ENCODE measurements at regions not wholly inside any gene's neighbourhood (a gene's known extent, or its start where the extent isn't known, plus 50 kb on each side); places are given as distances from the start of the nearest gene placed in this dataset.
"Not testable (repeated sequence)": the region's sequence is repeated elsewhere in the genome, so short reads cannot be mapped to it uniquely, and the experiment has no call there.

DNA sequence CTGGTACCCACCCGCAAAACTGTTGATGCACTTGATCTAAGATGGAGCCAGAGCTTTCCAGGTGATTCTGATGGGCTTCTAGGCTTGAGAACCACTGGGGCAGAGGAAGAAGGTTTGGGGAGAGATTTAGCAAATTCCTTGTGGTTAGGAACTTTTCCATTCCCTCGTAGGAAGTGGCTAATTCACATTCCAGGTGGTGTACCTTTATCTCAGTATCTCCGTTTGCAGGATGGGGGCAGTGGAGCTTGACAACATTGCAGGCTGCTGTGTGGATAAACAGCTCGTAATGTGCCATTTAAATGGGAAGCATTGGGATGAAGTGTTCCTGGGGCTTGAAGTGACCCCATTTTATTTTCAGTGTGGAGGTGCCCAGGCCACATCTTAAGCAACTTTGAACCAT lies 172.9 kb upstream of the IL12B start:
- DNase-seq (ENCODE audit: low read depth) = no peak

GRCh38 chr5:159504106-159504856 lies 174.0 kb upstream of the IL12B start:
- DNase-seq (ENCODE audit: low read depth) = no peak

GRCh38 chr5:159504857-159505304 lies 174.6 kb upstream of the IL12B start:
- DNase-seq (ENCODE audit: low read depth) = no peak

GRCh38 chr5:159507055-159507454 lies 176.8 kb upstream of the IL12B start:
- DNase-seq (ENCODE audit: low read depth) = no peak

- no peak for DNase-seq (ENCODE audit: low read depth)
Observed at GRCh38 chr5:159507661-159508060, 177.4 kb upstream of the IL12B start.

GRCh38 chr5:159508344-159508743 lies 178.1 kb upstream of the IL12B start:
- no peak for DNase-seq (ENCODE audit: low read depth)

GRCh38 chr5:159509002-159509660 lies 178.8 kb upstream of the IL12B start:
- no peak for DNase-seq (ENCODE audit: low read depth)

DNA sequence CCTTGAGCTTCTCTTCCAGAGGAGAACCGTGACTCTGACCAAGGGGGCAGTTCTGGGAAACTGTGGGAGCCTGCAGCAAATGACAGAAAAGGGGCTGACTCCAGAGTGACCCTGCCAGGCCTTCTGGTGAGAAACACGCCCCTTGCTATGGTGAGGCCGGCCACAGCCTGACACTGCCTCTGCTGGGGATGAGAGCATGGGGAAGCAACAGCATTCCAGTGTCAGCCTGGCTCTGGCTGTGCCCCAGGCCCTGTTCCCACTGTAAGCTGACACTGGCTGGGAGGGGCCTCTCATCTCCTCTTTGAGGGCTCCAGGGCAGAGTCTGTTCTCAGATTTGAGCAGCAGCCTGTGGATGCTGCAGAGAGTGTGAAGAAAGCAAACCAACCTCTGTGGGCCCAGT lies 180.0 kb upstream of the IL12B start:
- no peak for DNase-seq (ENCODE audit: low read depth)

GRCh38 chr5:159511570-159511969 lies 181.3 kb upstream of the IL12B start:
- DNase-seq (ENCODE audit: low read depth) = no peak

GRCh38 chr5:159512064-159512463 lies 181.8 kb upstream of the IL12B start:
- DNase-seq (ENCODE audit: low read depth) = no peak

GRCh38 chr5:159514229-159514810 lies 184.0 kb upstream of the IL12B start:
- no peak for DNase-seq (ENCODE audit: low read depth)

DNA sequence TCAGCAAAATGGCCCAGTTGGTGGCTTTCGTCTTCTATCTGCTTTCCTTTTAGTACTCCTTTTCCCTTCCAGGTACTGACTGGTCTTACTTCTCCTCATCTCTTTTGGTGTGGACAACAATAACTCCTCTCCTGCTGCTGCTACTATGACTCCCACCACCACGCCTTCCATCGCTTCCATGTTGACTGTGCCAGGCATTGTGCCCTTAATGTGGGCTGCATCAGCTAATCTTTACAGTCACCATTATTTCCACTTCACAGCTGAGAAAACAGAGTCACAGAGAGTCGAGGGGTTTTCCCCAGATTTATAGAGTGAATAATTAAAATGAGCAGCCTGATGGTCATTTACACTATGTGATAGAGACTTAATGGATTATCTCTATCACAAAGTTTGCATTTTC lies 184.9 kb upstream of the IL12B start:
- DNase-seq (ENCODE audit: low read depth) = no peak

GRCh38 chr5:159515909-159516415 lies 185.7 kb upstream of the IL12B start:
- DNase-seq (ENCODE audit: low read depth) = peak; percentile 45

- no peak for DNase-seq (ENCODE audit: low read depth)
Observed at GRCh38 chr5:159518371-159518770, 188.1 kb upstream of the IL12B start.

DNA sequence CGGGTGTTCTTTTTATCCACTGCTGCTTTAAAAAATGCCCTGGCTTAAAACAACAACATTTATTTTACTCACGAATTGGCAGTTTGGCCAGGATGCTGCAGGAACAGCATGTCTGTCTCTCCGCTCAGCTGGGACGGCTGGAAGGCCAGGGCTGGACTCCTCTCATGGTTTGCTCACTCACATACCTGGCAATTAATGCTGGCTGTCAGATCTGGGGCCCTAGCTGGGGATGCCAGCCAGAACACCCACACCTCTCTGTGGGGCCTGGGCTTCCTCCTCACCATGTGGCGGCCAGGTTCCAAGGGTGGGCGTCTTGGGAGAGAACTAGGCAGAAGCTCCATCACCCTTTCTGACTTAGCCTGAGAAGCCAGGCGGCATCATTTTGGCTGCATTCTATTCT lies 189.1 kb upstream of the IL12B start:
- DNase-seq (ENCODE audit: low read depth) = no peak

DNA sequence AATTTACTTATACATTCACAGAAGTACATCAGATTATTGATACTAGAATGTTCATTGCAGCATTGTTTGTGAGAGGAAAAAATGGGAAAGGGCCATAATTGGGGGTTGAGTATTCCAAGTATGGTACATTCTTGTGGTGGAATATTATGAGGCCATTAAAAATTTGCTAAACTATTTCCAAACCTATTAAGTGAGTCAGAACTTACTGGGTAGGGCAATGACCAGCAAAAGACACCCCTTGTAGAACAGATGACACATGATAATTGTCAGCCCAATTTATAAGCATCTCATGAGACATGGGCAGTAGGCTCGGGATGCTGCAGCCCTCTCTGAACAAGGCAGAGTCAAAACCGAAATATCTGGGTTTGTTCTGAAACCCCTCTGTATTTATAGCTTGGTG lies 192.6 kb upstream of the IL12B start:
- no peak for DNase-seq (ENCODE audit: low read depth)

- DNase-seq (ENCODE audit: low read depth) = not testable (repeated sequence)
Observed at GRCh38 chr5:159524279-159524678, 194.0 kb upstream of the IL12B start.

GRCh38 chr5:159525117-159525516 lies 194.8 kb upstream of the IL12B start:
- DNase-seq (ENCODE audit: low read depth) = no peak

GRCh38 chr5:159527546-159528254 lies 197.4 kb upstream of the IL12B start:
- no peak for DNase-seq (ENCODE audit: low read depth)

DNA sequence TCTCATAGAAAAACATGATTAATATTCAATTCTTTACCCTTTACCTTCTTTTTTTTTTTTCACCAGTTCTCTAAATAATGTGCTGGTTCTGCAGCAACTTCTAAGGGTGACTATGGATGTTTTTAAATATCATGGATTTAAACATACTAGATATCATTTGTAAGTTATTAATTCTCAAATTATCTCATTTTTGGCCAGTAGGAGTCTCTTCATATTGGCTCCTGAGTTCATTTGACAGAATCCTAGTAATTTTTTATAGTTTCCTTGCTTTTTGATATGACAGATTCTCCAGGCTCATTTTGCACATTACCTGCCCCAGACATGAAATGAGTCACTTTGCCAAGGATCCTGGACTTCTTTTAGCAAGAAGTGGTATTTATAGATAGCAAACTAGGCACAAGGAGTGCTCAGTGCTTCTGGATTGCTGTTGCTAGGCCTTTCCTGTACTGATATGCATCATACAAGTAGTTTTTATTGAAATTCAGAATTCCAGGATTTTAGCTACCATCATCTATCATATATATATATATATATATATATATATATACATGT lies 201.3 kb upstream of the IL12B start:
- DNase-seq (ENCODE audit: low read depth) = no peak

DNA sequence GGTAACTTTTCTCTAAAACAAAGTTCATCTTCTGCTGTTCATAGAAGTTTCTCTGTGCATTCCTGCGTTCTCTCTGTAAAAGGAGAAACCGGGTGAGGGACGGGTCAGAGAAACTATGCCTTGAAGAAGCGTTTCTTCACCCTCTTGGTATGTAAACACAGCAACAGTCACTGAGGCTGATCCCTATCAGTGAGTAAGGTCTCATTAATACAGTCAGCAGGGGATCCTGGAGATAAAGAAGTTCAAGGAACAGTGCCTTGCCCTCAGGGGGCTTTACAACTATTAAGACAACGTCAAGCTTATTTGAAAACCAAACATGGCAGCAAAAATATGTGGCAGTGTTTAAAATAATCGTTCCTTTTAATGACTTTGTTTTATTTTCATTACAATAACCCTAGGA lies 202.9 kb upstream of the IL12B start:
- no peak for DNase-seq (ENCODE audit: low read depth)

GRCh38 chr5:159536166-159536565 lies 205.9 kb upstream of the IL12B start:
- no peak for DNase-seq (ENCODE audit: low read depth)

Data from stimulated activated CD8-positive, alpha-beta memory T cell treated with anti-CD3 and anti-CD28 coated beads, Interleukin-15, amount 100 ng/mL, for 1 hour (primary cell).